Renal pelvis (tissue), 1 donor: ENCODE measurements at regions not wholly inside any gene's neighbourhood (a gene's known extent, or its start where the extent isn't known, plus 50 kb on each side); places are given as distances from the start of the nearest gene placed in this dataset.

Experiments
- DNase-seq: peaks from one replicate; pipeline ENCODE4 v3.0.0-alpha.2; 2013

GRCh38 chr7:106606120-106606519 is 54.8 kb downstream of the CCDC71L start:
- no peak for DNase-seq

GRCh38 chr7:106604971-106605370 is 56.0 kb downstream of the CCDC71L start:
- no peak for DNase-seq

- no peak for DNase-seq
Observed at GRCh38 chr7:106604303-106604924, 56.5 kb downstream of the CCDC71L start.

GRCh38 chr7:106603346-106603745 is 57.6 kb downstream of the CCDC71L start:
- DNase-seq = no peak

- no peak for DNase-seq
Observed at GRCh38 chr7:106602062-106602461, 58.9 kb downstream of the CCDC71L start.

GRCh38 chr7:106600569-106601373 is 60.2 kb downstream of the CCDC71L start:
- no peak for DNase-seq

GRCh38 chr7:106599343-106599698 is 61.6 kb downstream of the CCDC71L start:
- no peak for DNase-seq

- peak; percentile 33 for DNase-seq
Observed at GRCh38 chr7:106598663-106599342, 62.2 kb downstream of the CCDC71L start.

- DNase-seq = no peak
Observed at GRCh38 chr7:106597751-106598546, 63.0 kb downstream of the CCDC71L start.

GRCh38 chr7:106597014-106597413 is 63.9 kb downstream of the CCDC71L start:
- DNase-seq = no peak

- no peak for DNase-seq
Observed at GRCh38 chr7:106595922-106596321, 65.0 kb downstream of the CCDC71L start.

- no peak for DNase-seq
Observed at GRCh38 chr7:106593028-106593417, 67.9 kb downstream of the CCDC71L start.

- no peak for DNase-seq
Observed at GRCh38 chr7:106592282-106593027, 68.5 kb downstream of the CCDC71L start.

- DNase-seq = no peak
Observed at GRCh38 chr7:106591146-106591545, 69.8 kb downstream of the CCDC71L start.

- DNase-seq = no peak
Observed at GRCh38 chr7:106590209-106590816, 70.6 kb downstream of the CCDC71L start.

- no peak for DNase-seq
Observed at GRCh38 chr7:106589198-106589879, 71.6 kb downstream of the CCDC71L start.

GRCh38 chr7:106588422-106589197 is 72.3 kb downstream of the CCDC71L start:
- no peak for DNase-seq

- DNase-seq = no peak
Observed at GRCh38 chr7:106584914-106585759, 75.8 kb downstream of the CCDC71L start.
